DND-41 (cell line): ENCODE measurements at regions not wholly inside any gene's neighbourhood (a gene's known extent, or its start where the extent isn't known, plus 50 kb on each side); places are given as distances from the start of the nearest gene placed in this dataset.

Source experiments
- ATAC-seq: fragments of 200-7000 bp; cut with Tn5 transposase; 3 replicates; pipeline ENCODE4 v1.9.1; 2021; ENCODE audit warnings: low read depth; ENCODE audit not compliant: insufficient read depth
- DNase-seq: peaks from one replicate; pipeline ENCODE4 v3.0.0-alpha.2; 2020
- H2AFZ ChIP-seq: 2 replicates; pipeline ENCODE4 v1.6.0; 2012; ENCODE audit warnings: low read depth, low read length
- H3K27ac ChIP-seq: 2 replicates; pipeline ENCODE4 v1.5.1; 2012; ENCODE audit warnings: low read length, inconsistent platforms
- H3K27me3 ChIP-seq: fragments of 200-600 bp; sonication (generic); 2 replicates; pipeline ENCODE4 v1.6.0; 2012; ENCODE audit warnings: low read length, mild to moderate bottlenecking, inconsistent platforms; ENCODE audit not compliant: insufficient read depth, poor library complexity
- H3K36me3 ChIP-seq: 2 replicates; pipeline ENCODE4 v1.5.1; 2012; ENCODE audit warnings: low read length, inconsistent platforms; ENCODE audit not compliant: insufficient read depth
- H3K4me1 ChIP-seq: 2 replicates; pipeline ENCODE4 v1.5.1; 2012; ENCODE audit warnings: mild to moderate bottlenecking, low read length; ENCODE audit not compliant: insufficient read depth
- H3K4me2 ChIP-seq: 2 replicates; pipeline ENCODE4 v1.6.0; 2012; ENCODE audit warnings: mild to moderate bottlenecking, moderate library complexity, low read length, inconsistent platforms; ENCODE audit not compliant: insufficient read depth
- H3K4me3 ChIP-seq, 2 experiments: fragments of 200-600 bp in 1 of 2; shearing (Covaris generic) in 1 of 2; 2 replicates each; pipeline ENCODE4 v1.5.1; 2012 to 2016; ENCODE audit warnings: inconsistent platforms in 2 of 2, low read length in 2 of 2, mild to moderate bottlenecking in 2 of 2, low read depth in 1 of 2, moderate library complexity in 1 of 2
- H3K79me2 ChIP-seq: 2 replicates; pipeline ENCODE4 v1.6.0; 2012; ENCODE audit warnings: low read length, inconsistent platforms; ENCODE audit not compliant: insufficient read depth
- H3K9ac ChIP-seq: 2 replicates; pipeline ENCODE4 v1.6.0; 2012; ENCODE audit warnings: low read depth, mild to moderate bottlenecking, inconsistent platforms, low read length, moderate library complexity
- H3K9me3 ChIP-seq: 2 replicates; pipeline ENCODE4 v1.5.1; 2012; ENCODE audit warnings: low read length, moderate library complexity, mild to moderate bottlenecking, inconsistent platforms; ENCODE audit not compliant: insufficient read depth, severe bottlenecking
- H4K20me1 ChIP-seq: 2 replicates; pipeline ENCODE4 v1.6.0; 2012; ENCODE audit warnings: low read length; ENCODE audit not compliant: insufficient read depth
- EZH2 ChIP-seq: IDR thresholded peaks from 3 replicates; pipeline ENCODE4 v1.6.1; 2012; ENCODE audit warnings: borderline replicate concordance, low read depth, mild to moderate bottlenecking, moderate library complexity, low read length, inconsistent platforms; ENCODE audit not compliant: severe bottlenecking
- TF ChIP-seq, protein P1 (sequence below): IDR thresholded peaks from 2 replicates; pipeline ENCODE4 v1.5.1; 2012; ENCODE audit warnings: borderline replicate concordance, low read length, moderate library complexity, mild to moderate bottlenecking; ENCODE audit not compliant: poor library complexity, severe bottlenecking; ENCODE audit errors: extremely low read depth

DNA sequence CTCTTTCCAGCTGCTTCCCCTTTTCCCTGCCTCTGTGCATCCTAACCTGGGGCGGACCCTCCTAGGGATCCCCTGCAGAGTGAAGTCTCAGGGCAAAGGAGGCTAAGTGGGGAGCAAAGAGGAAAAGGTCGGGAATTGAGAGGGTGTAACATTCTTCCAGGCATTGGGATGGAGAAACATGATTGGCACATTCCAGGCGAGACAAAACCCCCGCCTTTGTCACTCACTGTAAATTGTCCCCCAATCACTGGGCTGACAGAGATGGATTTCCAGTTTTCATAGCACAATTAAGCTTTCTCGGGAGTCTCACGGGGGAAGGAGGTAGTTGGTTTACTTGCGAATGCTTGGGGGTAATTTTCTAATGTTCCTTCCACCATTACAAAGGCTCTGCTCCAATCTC lies 74.9 kb downstream of the MIAT start:
- Histone ChIP-seq H4K20me1 (no peaks in the 10 kb centered on the region), H3K36me3 (peaks cover 30% of the 10 kb centered on the region), H3K4me2 (no peak overlapping the region), H3K4me3 (no peak overlapping the region), H3K9ac (no peak overlapping the region), H3K9me3 (no peaks in the 10 kb centered on the region), H3K79me2 (no peaks in the 10 kb centered on the region), H3K27me3 (no peaks in the 10 kb centered on the region), H2AFZ (no peak overlapping the region), H3K4me1 (no peaks in the 10 kb centered on the region), H3K27ac (no peak overlapping the region)
- no peak for TF ChIP-seq EZH2
- TF ChIP-seq, protein P1, sequence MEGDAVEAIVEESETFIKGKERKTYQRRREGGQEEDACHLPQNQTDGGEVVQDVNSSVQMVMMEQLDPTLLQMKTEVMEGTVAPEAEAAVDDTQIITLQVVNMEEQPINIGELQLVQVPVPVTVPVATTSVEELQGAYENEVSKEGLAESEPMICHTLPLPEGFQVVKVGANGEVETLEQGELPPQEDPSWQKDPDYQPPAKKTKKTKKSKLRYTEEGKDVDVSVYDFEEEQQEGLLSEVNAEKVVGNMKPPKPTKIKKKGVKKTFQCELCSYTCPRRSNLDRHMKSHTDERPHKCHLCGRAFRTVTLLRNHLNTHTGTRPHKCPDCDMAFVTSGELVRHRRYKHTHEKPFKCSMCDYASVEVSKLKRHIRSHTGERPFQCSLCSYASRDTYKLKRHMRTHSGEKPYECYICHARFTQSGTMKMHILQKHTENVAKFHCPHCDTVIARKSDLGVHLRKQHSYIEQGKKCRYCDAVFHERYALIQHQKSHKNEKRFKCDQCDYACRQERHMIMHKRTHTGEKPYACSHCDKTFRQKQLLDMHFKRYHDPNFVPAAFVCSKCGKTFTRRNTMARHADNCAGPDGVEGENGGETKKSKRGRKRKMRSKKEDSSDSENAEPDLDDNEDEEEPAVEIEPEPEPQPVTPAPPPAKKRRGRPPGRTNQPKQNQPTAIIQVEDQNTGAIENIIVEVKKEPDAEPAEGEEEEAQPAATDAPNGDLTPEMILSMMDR, result no peak
- ATAC-seq (no peak), DNase-seq (no peak)

DNA sequence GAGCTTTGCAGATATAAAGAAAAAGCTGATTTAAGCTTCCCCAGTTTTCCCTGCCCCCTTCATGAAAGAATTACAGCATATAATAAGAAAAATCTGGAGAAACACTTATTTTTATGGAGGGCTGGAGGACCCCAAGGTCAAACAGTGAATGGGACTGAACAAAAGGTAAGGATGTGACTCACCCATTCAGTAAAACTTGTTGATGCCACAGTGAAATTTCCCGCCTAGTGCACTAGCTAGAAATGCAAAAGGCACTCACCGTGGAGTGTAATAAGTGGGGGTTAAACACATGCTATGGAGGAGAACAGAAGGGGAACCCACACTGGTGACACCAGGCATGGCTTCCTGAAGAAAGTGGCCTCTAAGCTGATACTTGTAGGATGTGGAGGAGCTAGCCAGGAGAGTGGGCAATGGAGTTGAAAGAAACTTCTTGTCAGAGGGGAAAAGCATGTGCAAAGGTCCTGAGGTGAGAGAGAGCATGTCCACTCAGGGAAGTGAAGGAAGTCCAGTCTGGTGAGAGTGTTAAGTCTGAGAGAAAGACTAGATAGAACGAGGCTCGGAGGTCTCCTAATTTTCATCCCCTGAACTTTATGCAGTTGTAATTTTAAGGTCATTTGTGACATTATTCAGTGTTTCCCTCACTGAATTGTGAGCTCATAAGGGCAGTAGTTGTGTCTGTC lies 77.1 kb downstream of the MIAT start:
- ATAC-seq, result no peak
- Histone ChIP-seq H3K4me1 (no peaks in the 10 kb centered on the region), H3K9ac (no peak overlapping the region), H3K4me3 (no peak overlapping the region), H3K36me3 (peaks cover 19% of the 10 kb centered on the region; the same call in 1 of the 2 replicates), H4K20me1 (no peaks in the 10 kb centered on the region), H3K79me2 (no peaks in the 10 kb centered on the region), H3K27ac (no peak overlapping the region), H2AFZ (no peak overlapping the region), H3K4me2 (no peak overlapping the region), H3K9me3 (no peaks in the 10 kb centered on the region), H3K27me3 (no peaks in the 10 kb centered on the region)
- no peak for TF ChIP-seq EZH2
- TF ChIP-seq, protein P1, result no peak
- no peak for DNase-seq

DNA sequence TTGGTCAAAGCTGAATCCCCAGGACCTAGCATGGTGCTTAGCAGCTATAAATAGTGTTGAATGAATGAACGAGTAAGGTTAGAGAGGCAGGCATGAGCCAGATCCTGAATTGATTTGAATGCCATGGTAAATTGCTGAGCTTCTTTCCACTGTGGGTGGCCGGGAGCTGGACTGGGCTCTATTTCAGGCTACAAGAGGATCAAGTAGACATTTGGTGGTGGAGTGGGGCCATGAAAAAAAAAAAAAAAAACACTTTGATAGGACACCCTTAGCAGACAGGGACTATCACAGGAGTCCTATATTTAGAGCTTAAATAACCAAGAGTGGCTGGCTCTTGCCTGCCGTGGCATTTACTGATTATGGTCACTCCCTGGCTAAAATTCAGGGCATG lies 77.6 kb downstream of the MIAT start:
- peaks cover 16% of the 10 kb centered on the region; the same call in 1 of the 2 replicates for H3K36me3 ChIP-seq
- H3K27ac ChIP-seq, result no peak overlapping the region
- DNase-seq (no peak), ATAC-seq (no peak)
- no peaks in the 10 kb centered on the region for H3K4me1 ChIP-seq
- H4K20me1 ChIP-seq, result no peaks in the 10 kb centered on the region
- no peak overlapping the region for H3K9ac ChIP-seq
- no peak for TF ChIP-seq EZH2
- TF ChIP-seq, protein P1, result no peak
- no peak overlapping the region for H2AFZ ChIP-seq
- no peak overlapping the region for H3K4me2 ChIP-seq
- H3K79me2 ChIP-seq, result no peaks in the 10 kb centered on the region
- H3K27me3 ChIP-seq, result no peaks in the 10 kb centered on the region
- no peak overlapping the region for H3K4me3 ChIP-seq
- H3K9me3 ChIP-seq, result no peaks in the 10 kb centered on the region

DNA sequence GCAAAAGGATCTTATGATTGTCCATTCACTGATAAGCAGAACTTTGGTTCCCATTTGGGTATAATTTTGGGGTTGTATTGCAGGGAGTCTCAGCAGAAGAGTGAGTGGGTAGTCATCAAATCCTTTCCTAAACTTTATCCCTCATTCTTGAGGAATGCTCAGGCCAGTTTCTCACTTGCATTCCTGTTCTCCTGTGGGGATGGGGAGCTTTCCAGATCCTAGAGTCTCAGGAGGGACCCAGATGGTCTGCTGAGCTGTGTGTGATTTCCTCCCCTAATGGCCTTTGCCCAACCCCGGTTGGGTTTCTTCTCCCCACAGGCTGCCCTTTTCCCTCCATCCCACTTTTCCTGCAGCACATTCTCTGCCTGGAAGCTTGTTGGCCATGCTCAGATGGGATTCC lies 79.9 kb downstream of the MIAT start:
- Histone ChIP-seq H3K27me3 (no peaks in the 10 kb centered on the region), H3K9me3 (no peaks in the 10 kb centered on the region), H3K9ac (no peak overlapping the region), H3K4me2 (no peak overlapping the region), H3K79me2 (no peaks in the 10 kb centered on the region), H3K27ac (no peak overlapping the region), H3K4me1 (no peaks in the 10 kb centered on the region), H3K36me3 (peaks cover 19% of the 10 kb centered on the region), H3K4me3 (no peak overlapping the region), H2AFZ (no peak overlapping the region), H4K20me1 (peaks cover 3% of the 10 kb centered on the region; the same call in 1 of the 2 replicates)
- TF ChIP-seq, protein P1, result no peak
- TF ChIP-seq EZH2, result no peak
- DNase-seq, result no peak
- ATAC-seq, result no peak
